HG02840 (cell line): ENCODE measurements at regions not wholly inside any gene's neighbourhood (a gene's known extent, or its start where the extent isn't known, plus 50 kb on each side); places are given as distances from the start of the nearest gene placed in this dataset.
"Not testable (repeated sequence)": the region's sequence is repeated elsewhere in the genome, so short reads cannot be mapped to it uniquely, and the experiment has no call there.

Source experiments
- ATAC-seq: cut with Tn5 transposase; IDR thresholded peaks from one replicate; pipeline ENCODE4 v1.9.1; 2021; ENCODE audit warnings: mild to moderate bottlenecking, moderate library complexity, moderate number of reproducible peaks; ENCODE audit not compliant: unreplicated experiment, low FRiP score

GRCh38 chr20:53803492-53804155 is 210.0 kb upstream of the ZNF217 start:
- ATAC-seq = no peak

- ATAC-seq = no peak
These were observed 208.2 kb upstream of the ZNF217 start for GRCh38 chr20:53801609-53802370.

GRCh38 chr20:53800883-53801604 is 207.4 kb upstream of the ZNF217 start:
- ATAC-seq = no peak

- ATAC-seq = no peak
These were observed 206.8 kb upstream of the ZNF217 start for GRCh38 chr20:53800418-53800817.

- ATAC-seq = no peak
These were observed 203.4 kb upstream of the ZNF217 start for GRCh38 chr20:53797085-53797484.

GRCh38 chr20:53795170-53795569 is 201.5 kb upstream of the ZNF217 start:
- no peak for ATAC-seq

GRCh38 chr20:53794529-53795115 is 201.0 kb upstream of the ZNF217 start:
- no peak for ATAC-seq

- no peak for ATAC-seq
These were observed 200.2 kb upstream of the ZNF217 start for GRCh38 chr20:53793783-53794383.

GRCh38 chr20:53792946-53793536 is 199.4 kb upstream of the ZNF217 start:
- no peak for ATAC-seq

- ATAC-seq = no peak
These were observed 196.5 kb upstream of the ZNF217 start for GRCh38 chr20:53789989-53790675.

GRCh38 chr20:53788253-53789022 is 194.8 kb upstream of the ZNF217 start:
- no peak for ATAC-seq

- not testable (repeated sequence) for ATAC-seq
These were observed 193.9 kb upstream of the ZNF217 start for GRCh38 chr20:53787491-53787931.

GRCh38 chr20:53786445-53787267 is 193.0 kb upstream of the ZNF217 start:
- ATAC-seq = no peak

- no peak for ATAC-seq
These were observed 192.4 kb upstream of the ZNF217 start for GRCh38 chr20:53786071-53786444.

GRCh38 chr20:53785320-53785719 is 191.7 kb upstream of the ZNF217 start:
- ATAC-seq = no peak

- no peak for ATAC-seq
These were observed 190.1 kb upstream of the ZNF217 start for GRCh38 chr20:53783768-53784167.

GRCh38 chr20:53782612-53783246 is 189.1 kb upstream of the ZNF217 start:
- ATAC-seq = no peak

GRCh38 chr20:53779822-53780221 is 186.2 kb upstream of the ZNF217 start:
- no peak for ATAC-seq
